AG08396 (cell line): ENCODE measurements at regions not wholly inside any gene's neighbourhood (a gene's known extent, or its start where the extent isn't known, plus 50 kb on each side); places are given as distances from the start of the nearest gene placed in this dataset.
A peak's percentile ranks its signal among the peaks of the same experiment; 100 is the strongest.
"Not testable (repeated sequence)": the region's sequence is repeated elsewhere in the genome, so short reads cannot be mapped to it uniquely, and the experiment has no call there.

ENCODE experiments used
- DNase-seq: peaks from one replicate; pipeline ENCODE4 v3.0.0; 2012; ENCODE audit warnings: low spot score, mixed read lengths

DNA sequence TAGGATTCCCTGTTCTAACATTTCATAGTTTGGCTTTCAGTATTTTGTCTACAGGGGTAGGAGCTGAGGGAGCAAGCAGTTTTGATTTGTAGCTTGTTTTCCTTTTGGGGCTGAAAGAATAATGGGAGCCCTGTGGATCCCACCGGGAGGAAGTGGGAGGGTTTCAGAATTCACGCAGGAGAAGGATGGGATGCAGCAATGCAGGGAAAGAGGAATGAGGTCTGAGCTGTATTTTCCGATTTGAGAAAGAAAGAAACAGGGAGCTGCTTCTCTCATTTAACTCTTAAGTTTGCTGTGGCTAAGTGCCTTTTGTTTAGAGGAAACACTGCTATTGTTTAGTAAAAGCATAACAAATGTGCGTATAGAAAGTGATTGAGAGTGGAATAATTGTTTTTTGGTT, 141.0 kb downstream of the ADCYAP1 start:
- no peak for DNase-seq

DNA sequence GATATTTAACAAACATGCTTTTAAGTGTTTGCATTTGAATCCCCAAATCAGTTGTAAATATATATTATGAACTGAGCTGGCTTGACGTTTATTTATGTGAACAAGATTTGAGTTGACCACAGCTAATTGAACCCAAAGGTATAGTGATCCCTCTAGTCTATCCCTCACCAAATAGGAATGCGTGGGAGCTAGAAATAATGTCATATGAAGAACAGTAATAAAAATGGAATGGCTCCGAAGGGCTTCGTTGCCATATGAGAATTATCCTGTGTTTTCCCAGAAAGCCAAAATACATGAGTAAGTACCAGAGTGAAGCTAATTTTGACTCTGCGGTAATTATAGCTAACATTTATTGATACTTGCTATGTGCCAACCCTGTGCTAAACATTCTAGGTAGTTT, 142.7 kb downstream of the ADCYAP1 start:
- no peak for DNase-seq

DNA sequence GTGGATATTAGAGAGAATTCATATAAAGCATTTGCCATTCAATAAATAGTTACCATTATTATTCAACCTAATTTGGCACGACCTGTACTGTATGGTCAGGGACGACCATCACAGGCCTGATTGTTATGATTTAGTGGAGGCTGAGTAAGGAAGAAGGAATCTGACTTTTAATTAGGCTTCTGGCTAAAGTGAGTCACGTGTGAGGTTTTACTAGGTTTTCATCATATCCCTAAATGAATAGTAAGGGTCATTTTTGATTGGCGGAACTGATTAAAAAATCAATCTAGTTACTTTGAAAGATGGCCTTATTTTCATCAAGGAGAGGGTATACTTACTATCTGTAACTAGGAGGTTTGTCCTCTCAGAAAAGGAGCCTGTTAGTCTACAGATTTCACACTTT, 143.4 kb downstream of the ADCYAP1 start:
- DNase-seq, result no peak

DNA sequence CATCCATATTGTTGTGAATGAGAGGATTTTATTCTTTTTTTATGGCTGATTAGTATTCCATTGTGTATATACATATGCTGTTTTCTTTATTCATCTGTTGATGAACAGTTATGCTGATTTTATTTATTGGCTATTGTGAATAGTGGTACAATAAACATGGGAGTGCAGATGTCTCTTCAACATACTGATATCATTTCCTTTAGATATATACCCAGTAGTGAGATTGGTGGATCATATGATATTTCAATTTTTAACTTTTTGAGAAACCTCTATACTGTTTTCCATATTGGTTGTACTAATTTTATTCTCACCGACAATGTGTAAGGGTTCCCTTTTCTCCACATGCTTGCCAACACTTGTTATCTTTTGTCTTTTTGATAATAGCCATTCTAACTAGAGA, 144.5 kb downstream of the ADCYAP1 start:
- no peak for DNase-seq

DNA sequence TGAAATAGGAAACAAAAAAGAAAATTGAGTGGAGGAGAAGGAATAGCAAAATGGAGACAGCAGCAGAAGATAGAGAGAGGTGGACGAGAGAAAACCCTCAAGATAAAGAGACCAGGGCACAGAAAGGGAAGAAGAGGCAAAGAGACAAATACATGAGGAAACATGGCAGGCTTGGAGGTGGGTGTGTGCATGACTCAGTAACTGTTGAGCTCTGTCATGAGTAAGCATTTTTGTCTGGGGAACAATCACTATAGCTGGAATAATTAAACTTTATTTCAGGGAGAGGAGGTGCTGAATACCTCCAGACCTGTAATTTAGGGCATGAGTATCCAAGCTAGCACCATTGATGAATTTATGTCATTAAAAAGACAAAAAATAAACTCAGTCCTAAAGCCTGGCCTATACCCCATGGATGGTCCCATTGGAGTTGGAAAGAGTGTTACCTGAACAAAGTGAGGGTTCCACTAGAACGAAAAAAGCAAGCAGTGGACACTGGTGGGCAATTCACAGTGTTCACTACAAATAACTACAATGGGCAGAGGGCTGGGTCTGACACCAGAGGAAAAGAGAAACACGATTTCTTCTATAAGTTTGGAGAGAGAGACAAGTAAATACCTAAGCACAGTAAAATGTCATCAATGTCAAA, 145.5 kb downstream of the ADCYAP1 start:
- no peak for DNase-seq

DNA sequence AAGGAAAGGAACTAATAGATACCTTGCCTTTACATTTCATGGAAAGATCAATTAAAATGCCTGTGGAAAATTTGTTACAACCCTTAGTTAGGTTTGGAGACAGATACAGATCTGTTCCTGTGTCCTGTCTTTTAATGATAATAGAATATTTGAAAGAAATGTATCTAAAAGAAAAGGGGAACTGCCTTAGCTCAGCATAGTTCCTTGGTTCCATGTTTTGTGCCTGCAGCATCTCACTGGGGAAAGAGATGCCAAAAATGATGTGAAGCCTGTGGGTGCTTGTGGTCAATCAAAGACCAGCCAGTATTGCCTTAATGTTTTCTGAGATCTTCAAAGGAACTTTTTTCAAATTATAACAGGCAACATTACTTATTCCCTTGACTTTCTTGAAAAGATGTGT, 147.6 kb downstream of the ADCYAP1 start:
- no peak for DNase-seq

DNA sequence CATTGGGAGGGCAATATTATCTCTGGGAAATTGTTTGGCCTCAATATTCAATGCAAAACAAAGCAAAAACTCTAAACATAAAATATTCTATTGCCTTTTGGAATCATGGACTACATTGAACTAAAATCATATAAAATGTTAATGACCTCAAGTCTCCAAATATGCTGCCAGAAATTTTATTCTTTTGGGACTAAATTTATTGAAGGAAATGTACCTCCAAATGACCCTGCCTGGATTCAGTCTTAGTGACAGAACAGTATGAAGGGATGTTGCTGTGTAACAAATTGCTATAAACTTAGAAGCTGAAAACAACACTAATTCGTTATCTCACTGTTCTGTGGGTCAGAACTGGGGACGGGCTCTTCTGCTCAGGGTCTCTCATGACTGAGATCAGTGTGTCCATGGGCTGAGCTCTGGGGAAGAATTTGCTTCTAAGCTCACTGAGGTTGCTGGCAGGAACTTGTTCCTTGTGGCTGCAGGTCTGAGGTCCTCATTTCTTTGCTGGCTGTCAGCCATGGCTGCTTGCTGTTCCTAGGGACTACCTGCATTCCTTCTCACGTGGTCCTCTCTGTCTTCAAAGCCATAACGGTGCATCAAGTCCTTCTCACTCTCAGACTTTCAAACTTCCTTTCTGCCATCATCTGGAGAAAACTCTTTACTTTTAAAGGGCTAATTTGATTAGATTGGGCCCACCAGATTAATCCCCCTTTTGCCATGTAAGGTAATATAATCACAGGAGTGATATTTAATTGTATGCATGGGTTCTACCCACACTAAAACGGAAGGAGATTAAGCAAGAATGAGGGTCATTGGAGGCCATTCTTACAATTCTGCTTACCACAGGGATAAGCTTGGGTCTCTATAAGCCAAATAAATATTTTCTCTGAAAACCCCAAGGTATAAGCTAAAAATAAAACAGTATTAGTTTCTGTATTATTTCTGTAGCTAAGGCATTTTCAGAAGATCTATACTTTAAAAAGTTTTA, 149.0 kb downstream of the ADCYAP1 start:
- no peak for DNase-seq

DNA sequence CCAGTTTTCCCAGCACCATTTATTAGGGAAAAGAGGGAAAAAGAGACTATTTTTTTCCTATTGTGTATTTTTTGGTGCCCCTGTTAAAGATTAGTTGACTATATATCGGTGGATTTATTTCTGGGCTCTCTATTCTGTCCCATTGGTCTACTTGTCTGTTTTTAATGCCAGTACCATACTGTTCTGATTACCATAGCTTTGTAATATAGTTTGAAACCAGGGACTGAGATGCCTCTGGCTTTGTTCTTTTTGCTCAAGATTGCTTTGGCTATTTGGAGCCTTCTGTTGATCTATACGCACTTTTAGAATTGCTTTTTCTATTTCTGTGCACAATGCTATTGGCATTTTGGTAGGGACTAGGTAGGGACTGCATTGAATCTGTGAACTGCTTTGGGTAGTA, 151.7 kb downstream of the ADCYAP1 start:
- DNase-seq, result no peak

DNA sequence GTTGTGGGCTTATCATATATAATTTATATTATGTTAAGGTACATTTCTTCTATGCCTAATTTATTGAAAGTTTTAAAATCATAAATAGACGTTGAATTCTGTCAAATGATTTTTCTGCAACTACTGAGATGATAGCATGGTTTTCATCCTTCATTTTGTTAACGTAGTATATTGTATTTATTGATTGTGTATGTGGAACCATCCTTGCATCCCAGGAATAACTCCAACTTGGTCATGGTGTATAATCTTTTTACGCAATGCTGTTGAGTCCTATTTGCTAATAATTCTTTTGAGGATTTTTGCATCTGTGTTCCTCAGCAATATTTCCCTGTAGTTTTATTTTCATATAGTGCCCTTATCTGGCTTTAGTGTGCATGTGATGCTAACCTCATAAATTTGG, 152.7 kb downstream of the ADCYAP1 start:
- DNase-seq, result no peak

DNA sequence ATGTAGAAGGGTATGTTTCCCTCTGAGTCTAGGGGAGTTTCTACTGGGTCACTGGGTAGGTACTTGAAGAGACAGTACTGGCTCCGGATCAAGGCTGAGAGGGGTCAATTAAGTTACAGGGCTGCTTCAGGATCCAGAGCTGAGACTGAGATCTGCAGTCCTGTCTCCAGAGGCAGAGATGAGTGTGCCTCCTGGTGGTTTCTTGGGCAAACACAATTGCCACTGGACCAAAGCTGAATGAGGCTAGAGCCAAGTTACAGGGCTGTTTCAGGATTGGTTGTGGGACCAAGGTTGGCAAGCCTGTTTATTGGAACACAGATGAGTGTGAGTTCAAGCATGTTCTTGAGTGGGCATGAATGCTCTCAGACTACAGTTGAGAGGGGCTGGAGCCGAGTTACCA, 157.9 kb downstream of the ADCYAP1 start:
- DNase-seq, result peak; percentile 4

DNA sequence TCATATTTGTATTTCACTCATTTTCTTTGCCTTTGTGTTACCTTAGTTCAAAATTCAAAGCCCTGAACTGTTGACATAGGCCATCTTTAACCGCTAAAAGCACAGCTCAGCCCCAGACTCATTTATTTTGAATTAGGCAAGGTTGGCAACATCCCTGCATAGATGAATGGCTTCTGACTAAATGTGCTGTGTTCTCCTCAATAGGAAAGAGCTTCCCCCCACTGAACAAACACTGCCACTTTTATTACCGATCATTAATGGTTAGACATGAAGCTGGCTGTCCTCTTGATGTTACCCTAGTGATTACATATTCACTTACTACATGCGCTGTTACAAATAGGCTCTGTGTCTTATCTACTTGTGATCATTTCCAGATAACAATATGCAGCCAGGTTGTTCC, 170.7 kb downstream of the ADCYAP1 start:
- DNase-seq, result no peak

DNA sequence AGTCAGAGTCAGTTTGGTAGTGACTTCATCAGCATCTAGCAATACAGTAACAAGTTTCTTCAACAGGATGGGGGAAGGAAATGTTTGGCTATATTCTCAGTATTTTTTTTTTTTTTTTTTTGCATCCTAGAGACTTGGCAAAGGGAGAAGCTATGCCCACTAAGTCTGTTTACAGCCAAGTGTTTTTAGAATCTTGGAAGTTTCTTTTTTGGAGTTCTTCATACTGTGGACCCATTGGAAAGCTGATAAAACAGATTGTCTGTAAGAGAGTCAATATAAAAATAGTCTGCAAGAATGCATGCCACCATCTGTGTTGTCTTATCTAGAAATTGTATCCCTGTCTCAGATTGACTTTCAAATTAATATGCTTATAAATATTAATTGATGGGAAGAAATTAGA, 171.2 kb downstream of the ADCYAP1 start:
- DNase-seq, result no peak

DNA sequence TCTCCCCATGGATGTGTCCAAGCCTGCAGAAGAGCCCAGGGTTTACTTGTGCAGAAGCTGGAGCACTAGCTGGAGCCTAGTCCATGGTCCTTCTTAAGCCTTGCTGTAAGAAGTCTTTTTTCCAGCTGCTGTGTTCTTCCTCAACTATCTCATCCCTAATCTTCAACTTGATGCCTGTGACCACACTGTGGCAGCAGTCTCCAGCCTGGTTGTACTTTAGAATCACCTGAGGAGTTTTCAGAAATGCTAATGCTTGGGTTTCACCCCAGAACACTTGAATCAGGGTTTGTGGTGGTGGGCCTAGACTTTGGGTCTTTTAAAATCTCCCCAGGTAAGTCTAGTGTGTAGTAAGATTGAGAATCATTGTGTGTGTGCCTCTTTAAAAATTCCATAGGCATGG, 173.6 kb downstream of the ADCYAP1 start:
- no peak for DNase-seq

DNA sequence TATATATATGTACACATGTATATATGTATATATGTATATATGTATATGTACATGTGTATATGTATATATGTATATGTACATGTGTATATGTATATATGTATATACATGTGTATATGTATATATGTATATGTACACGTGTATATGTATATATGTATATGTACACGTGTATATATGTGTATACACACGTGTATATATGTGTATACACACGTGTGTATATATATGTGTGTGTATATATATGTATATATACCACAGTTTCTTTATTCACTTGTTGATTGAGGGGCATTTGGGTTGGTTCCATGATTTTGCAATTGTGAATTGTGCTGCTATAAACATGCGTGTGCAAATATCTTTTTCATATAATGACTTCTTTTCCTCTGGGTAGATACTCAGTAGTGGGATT, 179.0 kb downstream of the ADCYAP1 start:
- DNase-seq, result not testable (repeated sequence)

DNA sequence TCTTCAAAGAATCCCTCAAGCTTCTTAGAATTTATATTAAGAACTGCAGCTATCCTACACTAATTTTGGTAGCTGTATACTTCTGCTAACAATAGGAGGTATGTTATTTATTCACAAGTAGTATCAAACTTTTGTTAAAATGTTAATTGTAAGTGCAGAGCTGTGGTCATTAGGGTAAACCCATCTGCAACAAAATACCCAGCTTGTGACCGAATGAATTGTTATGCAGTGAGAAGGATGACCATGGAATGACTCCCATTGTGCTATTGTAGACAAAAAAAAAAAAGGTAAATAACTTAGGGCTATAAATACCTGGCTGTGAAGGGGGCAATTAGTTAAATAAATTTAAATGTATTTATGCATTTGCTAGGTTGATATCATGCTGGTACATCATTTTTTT, 186.1 kb downstream of the ADCYAP1 start:
- DNase-seq, result no peak

DNA sequence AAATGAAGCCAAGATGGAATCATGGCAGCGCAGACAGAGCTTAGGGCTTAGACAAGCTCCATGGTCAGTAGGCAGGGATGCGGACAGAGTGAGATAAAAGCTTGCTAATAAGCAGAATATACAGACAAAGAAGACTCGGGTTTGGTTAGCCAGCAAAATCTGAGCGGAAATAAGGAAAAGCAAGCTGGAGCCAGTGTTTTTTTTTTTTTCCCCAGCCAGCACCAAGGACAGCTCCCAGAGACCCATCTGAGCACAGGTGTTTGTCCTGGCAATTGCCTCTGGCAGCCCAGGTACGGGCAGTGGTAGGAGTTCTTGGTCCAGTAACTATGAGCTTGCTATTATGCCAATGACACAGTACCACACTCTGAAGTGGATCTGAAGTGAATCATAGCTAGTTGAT, 187.6 kb downstream of the ADCYAP1 start:
- DNase-seq, result peak; percentile 4

DNA sequence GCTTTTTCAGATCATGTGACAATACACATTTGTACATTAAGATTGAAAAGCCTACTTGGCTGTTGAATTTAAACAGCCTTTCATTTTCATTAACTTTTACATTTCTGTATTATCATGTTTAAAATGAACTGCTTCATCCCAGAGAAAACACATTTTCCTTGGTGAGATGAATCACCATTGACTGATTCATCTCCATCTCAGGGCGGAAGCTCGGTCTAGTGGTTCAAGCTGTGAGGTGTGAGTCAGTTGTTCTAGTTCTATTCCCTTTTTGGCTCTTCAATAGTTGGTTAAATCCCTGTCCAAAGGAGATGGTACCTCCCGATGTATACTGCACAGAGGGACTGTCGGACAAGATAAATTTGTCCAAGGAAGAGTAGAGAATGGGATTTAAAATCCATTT, 189.7 kb downstream of the ADCYAP1 start:
- peak; percentile 6 for DNase-seq

DNA sequence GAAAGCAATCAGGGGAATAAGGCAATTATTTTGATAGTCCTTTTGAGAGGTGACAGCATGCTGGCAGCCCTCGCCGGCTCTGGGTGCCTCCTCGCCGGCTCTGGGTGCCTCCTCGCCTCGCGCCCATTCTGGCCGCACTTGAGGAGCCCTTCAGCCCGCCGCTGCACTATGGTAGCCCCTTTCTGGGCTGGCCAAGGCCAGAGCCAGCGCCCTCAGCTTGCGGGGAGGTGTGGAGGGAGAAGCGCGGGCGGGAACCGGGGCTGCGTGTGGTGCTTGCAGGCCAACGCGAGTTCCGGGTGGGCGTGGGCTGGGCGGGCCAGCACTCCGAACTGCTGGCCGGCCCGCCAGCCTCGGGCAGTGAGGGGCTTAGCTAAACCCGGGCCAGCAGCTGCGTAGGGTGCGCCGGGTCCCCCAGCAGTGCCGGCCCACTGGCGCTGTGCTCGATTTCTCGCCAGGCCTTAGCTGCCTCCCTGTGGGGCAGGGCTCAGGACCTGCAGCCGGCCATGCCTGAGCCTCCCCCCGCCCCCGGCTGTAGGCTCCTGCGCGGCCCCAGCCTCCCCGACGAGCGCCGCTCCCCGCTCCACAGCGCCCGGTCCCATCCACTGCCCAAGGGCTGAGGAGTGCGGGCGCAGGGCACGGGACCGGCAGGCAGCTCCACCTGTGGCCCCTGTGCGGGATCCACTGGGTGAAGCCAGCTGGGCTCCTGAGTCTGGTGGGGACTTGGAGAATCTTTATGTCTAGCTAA, 193.5 kb downstream of the ADCYAP1 start:
- DNase-seq, result not testable (repeated sequence)

DNA sequence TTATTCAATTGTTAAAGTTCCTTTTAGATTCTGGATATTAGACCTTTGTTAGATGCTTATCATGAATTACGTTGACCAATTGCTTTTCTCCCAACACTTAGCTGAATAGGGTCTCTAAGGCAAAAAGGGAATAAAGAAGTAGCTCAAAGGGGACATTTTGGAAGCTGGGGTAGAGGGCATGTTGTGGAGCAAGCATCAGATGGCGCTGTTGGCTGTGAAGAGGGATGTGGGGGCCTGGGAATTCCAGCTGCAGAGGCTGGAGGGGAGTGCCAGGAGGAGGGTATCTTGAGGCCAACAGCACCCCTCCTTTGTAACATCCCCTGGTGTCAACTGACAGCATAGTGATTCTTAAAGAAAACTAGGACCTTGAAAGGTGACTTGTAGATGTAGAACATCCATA, 198.2 kb downstream of the ADCYAP1 start:
- DNase-seq, result no peak

DNA sequence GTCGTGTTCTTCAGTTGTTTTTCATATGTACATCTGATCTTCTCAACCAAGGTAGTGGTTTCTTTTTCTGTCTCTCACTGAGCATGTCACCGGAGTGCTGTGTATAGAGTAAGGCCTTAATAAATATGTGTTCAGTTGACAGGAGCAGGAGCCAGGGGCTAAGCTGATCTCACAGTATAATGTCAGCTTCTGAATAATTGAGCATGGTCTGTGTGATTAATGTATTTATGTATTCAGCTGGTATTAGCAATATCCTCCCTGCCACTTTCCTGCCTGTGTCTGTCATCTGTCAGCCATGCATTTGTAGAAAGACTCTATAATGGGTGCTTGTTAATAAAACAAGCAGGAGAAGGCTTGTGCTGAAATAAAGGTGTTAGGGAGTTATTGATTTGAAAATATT, 198.9 kb downstream of the ADCYAP1 start:
- no peak for DNase-seq

DNA sequence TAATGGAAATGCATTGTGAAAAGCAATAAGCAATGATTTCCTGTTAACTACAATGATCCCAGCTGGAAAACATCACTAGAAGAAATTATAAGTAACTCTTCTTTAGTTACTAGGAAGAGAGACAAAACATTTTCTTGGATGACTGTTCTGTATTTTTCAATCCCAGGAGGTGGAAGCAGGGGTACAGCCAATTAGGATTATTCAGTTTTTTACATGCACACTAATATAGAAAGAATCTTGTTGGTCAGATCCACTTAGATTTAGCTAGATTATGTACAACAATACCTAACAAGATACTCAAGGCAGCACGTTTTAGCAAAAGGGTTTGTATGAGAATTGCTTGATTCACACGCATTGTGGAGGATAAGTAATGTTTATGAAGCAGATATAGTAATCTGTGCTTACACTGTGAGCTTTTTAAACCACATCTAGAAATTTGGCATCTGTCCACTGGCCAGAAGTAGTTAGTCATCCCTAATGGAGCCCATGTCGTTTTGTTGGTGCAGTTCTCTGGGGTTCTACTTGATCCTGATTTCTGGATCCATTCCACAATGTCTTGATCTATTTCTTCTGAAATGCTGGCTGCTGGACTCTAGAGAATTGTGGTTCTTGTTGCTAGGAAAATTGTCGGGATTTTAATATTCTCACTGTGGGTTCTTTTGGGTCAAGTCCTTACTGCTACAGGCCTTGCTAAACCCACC, 199.7 kb downstream of the ADCYAP1 start:
- no peak for DNase-seq

DNA sequence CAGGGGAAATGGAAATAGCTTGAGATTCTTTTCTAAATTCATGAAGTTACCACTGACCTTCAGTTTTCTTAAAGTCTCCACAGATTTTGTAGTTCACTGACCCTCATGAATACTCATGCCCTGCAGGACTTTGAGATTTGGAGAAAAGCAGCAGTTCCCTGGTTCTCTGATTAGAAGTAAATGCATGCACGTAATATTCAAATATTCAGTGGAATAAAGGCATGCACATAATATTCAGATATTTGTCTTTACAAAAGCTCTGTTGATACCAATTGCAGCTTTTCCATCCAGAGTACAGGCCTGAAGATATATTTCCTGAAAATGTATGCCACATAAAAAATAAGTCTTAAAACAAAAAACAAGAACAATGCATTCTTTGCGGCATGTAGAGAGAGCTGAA, 219.8 kb downstream of the ADCYAP1 start:
- no peak for DNase-seq
